Femur (tissue), 1 donor: ENCODE measurements at regions not wholly inside any gene's neighbourhood (a gene's known extent, or its start where the extent isn't known, plus 50 kb on each side); places are given as distances from the start of the nearest gene placed in this dataset.
"Not testable (repeated sequence)": the region's sequence is repeated elsewhere in the genome, so short reads cannot be mapped to it uniquely, and the experiment has no call there.

Experiments used
- DNase-seq: peaks from one replicate; pipeline ENCODE4 v3.0.0-alpha.2; 2017

DNA sequence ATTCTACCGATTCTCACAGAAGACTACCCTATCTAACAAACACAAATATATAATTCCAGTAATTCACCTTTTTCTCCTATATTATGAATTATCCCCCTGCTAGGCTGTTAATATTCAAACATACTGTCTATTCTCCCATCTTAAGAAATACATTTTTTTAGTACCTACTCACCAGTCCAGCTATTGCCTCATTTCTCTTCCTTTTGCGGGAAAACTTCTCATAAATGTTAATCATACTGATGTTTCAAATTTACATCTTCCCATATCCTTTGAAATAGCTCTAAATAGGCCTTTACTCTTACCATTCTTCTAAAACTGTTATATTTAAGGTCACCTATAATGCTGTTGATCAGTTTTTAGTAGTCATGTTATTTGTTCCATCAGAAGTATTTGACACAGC is 759.1 kb upstream of the SLIT2 start:
- no peak for DNase-seq

DNA sequence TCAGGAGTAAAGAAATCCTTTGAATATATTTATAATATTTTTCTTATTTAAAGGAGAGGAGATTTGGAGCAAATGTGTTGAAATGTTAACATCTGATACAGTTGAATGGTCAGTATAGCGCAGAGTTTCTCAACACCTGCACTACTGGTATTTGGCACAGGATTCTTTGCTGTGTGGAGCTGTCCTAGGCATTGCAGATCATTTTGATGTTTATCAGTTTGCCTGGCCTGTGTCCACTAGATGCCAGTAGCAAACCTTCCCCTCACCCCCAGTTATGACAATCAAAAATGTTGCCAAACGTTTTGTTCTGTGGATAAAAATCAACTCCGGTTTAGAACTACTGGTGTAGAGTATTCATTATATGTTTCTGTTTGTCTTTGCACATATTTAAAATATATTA is 765.3 kb upstream of the SLIT2 start:
- no peak for DNase-seq

DNA sequence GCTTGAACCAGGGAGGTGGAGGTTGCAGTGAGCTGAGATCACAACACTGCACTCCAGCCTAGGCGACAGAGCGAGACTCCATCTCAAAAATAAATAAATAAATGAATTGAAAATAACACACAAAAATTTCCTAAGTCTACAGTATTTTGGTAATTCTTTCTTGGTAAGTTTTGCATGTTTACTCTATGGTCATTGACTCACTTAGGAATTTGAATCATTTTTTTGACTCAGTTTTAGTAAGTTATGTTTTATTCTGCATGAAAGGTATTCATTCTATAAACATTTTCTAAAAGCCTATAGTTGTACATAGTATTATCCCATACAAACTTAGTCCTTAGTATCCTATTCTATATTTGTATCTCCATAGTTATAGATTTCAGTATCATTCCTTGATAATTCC is 772.9 kb upstream of the SLIT2 start:
- DNase-seq: no peak

- DNase-seq: no peak
Measured at GRCh38 chr4:19473569-19473968, 778.1 kb upstream of the SLIT2 start.

GRCh38 chr4:19472666-19473065 is 779.0 kb upstream of the SLIT2 start:
- DNase-seq: no peak

GRCh38 chr4:19470001-19470400 is 781.7 kb upstream of the SLIT2 start:
- not testable (repeated sequence) for DNase-seq

GRCh38 chr4:19462117-19462516 is 789.6 kb upstream of the SLIT2 start:
- no peak for DNase-seq

DNA sequence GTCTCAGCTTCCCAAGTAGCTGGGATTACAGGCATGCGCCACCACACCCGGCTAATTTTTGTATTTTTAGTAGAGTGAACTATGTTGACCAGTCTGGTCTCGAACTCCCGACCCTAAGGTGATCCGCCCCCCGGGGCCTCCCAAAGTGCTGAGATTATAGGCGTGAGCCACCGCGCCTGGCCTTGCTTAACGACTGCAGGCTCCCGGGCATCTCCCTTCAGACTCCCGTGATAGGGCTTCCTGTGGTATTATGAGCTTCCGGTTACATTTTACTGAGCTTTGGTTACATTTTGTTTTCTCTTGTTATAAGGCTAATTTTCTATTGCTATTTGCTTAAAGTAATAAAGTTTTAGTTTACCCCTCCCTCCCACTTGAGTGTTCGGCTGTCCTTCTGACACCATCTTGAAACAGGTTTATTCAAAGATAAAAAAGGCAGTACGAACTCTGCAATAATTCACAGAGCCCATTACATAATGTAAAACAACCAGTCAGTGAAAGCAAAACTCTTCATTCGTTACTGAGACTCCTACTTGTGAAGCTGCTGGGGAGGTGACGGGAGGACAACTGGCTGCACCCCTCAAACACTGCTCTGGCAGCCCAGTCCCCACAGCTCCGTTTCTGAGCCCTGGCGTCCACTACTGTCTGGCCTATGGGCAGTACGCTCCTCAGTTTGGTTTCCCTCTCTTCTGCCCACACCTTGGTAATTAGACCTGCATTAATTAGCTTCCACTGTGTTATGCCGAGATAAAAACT is 795.7 kb upstream of the SLIT2 start:
- no peak for DNase-seq

GRCh38 chr4:19455196-19455595 is 796.5 kb upstream of the SLIT2 start:
- DNase-seq: no peak

- no peak for DNase-seq
Measured at GRCh38 chr4:19438233-19438632, 813.5 kb upstream of the SLIT2 start.

- no peak for DNase-seq
Measured at GRCh38 chr4:19437008-19437407, 814.7 kb upstream of the SLIT2 start.

DNA sequence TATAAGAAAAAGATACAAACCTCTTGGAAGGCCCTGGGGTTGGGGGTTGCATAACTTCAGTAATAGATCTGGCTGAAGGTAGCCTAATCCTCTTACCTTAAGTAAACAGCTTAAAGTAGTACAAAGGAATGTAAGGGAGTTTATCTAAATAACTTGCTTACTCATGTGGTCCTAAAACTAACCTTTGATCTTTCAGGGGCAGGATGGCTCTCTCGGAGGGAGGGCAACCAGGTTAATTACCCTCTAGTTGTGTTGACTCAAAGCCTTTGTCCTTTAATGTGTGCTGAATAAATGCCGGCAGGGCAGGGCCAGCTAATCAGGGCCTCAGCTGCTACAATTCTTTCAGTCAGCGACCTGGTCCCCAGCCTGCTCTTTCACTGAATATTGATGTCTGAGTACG is 822.0 kb upstream of the SLIT2 start:
- DNase-seq: no peak

DNA sequence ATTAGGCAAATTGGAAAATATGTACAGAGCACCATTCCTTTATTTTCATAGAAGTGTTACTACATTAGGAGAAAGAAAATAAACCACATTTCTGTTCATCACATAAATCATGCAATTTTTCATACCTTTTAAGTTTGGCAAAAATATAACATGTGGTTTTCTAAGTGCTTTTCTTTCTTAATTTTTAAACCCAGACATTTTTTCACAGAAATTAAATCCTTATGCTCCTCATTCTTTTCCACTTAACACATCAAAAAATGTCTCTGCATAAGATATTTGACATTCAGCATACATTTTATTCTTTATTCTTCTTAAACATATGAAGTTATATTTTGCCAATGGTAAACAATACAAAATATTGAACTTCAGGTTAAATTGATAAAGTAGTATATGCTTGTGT is 826.6 kb upstream of the SLIT2 start:
- no peak for DNase-seq

- DNase-seq: no peak
Measured at GRCh38 chr4:19417256-19417655, 834.4 kb upstream of the SLIT2 start.

GRCh38 chr4:19416146-19416545 is 835.6 kb upstream of the SLIT2 start:
- no peak for DNase-seq

- no peak for DNase-seq
Measured at GRCh38 chr4:19408490-19408889, 843.2 kb upstream of the SLIT2 start.

- no peak for DNase-seq
Measured at GRCh38 chr4:19406789-19407188, 844.9 kb upstream of the SLIT2 start.

GRCh38 chr4:19403786-19404370 is 847.8 kb upstream of the SLIT2 start:
- no peak for DNase-seq

GRCh38 chr4:19402581-19403065 is 849.1 kb upstream of the SLIT2 start:
- DNase-seq: no peak

GRCh38 chr4:19401301-19402080 is 850.2 kb upstream of the SLIT2 start:
- DNase-seq: no peak

- DNase-seq: no peak
Measured at GRCh38 chr4:19400820-19401219, 850.9 kb upstream of the SLIT2 start.

DNA sequence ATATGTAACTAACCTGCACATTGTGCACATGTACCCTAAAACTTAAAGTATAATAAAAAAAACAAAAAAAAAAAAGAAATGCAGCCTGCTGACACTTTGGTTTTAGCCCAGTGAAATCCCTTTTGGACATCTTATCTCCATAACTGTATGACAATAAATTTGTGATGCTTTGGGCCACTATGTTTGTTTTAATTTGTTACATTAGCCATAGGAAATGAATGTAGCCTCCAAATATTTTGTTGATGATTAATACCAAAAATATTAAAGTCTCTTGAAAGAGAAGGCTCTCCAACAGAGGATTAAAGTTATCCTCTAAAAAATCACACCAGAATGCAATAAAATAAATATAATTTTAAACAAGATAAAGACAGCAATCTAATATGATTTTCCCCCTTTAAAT is 852.7 kb upstream of the SLIT2 start:
- no peak for DNase-seq

- no peak for DNase-seq
Measured at GRCh38 chr4:19386786-19387185, 864.9 kb upstream of the SLIT2 start.
